ENCODE measurements at regions not wholly inside any gene's neighbourhood (a gene's known extent, or its start where the extent isn't known, plus 50 kb on each side); places are given as distances from the start of the nearest gene placed in this dataset.

DNA sequence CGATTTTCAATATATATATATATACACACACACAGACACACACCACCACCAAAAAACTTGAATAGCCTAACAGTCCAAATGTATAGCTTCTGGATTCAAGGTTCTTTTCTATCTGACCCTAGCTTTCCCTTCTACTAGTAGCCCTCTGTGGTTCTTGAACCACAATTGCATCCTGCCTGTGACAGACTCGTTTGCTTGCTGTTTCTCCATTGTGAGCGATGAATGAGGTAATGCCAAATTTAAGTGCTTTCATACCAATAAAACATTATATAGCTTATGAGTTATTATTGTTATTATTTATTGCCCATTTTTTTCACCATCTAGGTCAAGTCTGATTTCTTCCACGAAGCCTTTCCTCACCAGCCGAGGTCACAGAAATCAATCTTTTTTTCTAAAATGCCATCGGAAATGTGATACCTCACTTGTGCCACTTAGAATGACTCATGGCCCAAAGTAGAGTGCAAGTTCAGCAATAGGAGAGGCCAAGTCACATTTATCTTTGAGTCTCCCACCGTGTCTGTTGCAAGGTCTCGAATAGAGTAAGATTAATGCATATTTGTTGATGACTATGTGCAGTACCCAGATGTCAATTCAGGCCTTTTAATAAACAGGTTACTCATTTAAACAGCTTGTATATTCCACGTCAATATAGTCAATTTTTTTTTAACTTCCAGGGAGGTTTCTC lies 1015.8 kb upstream of the SEL1L start:
- DNase-seq (ENCODE audit: low read depth, low spot score): no peak
- H3K4me1 Mint-ChIP-seq: no peaks in the 10 kb centered on the region
- H3K4me3 Mint-ChIP-seq: no peak overlapping the region
- no peaks in the 10 kb centered on the region for H3K9me3 Mint-ChIP-seq
- TF ChIP-seq, protein P1, sequence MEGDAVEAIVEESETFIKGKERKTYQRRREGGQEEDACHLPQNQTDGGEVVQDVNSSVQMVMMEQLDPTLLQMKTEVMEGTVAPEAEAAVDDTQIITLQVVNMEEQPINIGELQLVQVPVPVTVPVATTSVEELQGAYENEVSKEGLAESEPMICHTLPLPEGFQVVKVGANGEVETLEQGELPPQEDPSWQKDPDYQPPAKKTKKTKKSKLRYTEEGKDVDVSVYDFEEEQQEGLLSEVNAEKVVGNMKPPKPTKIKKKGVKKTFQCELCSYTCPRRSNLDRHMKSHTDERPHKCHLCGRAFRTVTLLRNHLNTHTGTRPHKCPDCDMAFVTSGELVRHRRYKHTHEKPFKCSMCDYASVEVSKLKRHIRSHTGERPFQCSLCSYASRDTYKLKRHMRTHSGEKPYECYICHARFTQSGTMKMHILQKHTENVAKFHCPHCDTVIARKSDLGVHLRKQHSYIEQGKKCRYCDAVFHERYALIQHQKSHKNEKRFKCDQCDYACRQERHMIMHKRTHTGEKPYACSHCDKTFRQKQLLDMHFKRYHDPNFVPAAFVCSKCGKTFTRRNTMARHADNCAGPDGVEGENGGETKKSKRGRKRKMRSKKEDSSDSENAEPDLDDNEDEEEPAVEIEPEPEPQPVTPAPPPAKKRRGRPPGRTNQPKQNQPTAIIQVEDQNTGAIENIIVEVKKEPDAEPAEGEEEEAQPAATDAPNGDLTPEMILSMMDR (conservative IDR thresholded peaks at IDR 0.05): no peak
- H3K36me3 Mint-ChIP-seq (ENCODE audit: low read depth): no peaks in the 10 kb centered on the region
- no peak overlapping the region for H3K27ac Mint-ChIP-seq (ENCODE audit: unreplicated experiment)
- H3K27me3 Mint-ChIP-seq (ENCODE audit: low read depth): no peaks in the 10 kb centered on the region

DNA sequence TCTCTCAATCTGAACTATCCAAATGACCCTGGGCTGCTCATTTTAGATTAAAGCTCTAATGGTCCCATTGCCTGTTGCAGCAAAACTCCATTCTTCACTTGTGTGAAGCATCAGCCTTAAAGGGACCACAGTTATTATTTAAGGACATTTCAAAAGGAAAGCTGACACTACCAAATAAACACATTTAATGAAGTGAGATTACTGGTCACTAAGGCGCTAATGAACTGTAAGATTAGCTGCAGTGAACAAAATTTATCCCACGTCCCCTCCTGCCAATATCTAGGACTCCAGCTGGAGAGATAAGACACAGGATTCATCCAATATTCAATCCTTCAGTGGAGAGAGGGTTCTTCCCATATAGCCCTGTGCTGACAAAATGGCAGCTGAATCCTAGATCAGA lies 1029.2 kb upstream of the SEL1L start:
- no peaks in the 10 kb centered on the region for H3K27me3 Mint-ChIP-seq (ENCODE audit: low read depth)
- TF ChIP-seq, protein P1 (conservative IDR thresholded peaks at IDR 0.05): no peak
- DNase-seq (ENCODE audit: low read depth, low spot score): no peak
- H3K4me3 Mint-ChIP-seq: no peak overlapping the region
- no peaks in the 10 kb centered on the region for H3K4me1 Mint-ChIP-seq
- no peaks in the 10 kb centered on the region for H3K36me3 Mint-ChIP-seq (ENCODE audit: low read depth)
- no peak overlapping the region for H3K27ac Mint-ChIP-seq (ENCODE audit: unreplicated experiment)
- H3K9me3 Mint-ChIP-seq: no peaks in the 10 kb centered on the region

DNA sequence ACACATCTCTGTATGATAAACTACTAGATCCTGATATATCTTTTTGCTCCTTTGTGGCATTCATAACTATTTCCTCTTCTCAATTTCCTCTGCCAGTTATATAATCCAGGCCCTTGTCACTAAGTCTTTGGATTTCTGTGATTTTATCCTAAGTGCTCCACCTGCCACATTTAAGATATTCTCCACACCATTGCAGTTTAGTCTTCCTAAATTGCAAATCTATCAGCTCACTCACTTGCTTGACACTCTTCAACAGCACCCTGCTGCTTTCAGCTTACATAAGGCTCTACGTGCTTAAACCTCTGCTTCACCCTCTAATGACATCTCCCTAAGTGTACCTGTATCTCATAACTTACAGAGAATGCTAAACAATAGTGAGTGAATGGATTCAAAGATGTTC lies 1032.2 kb upstream of the SEL1L start:
- Mint-ChIP-seq H3K27me3 (ENCODE audit: low read depth) (no peaks in the 10 kb centered on the region), H3K4me3 (no peak overlapping the region), H3K9me3 (no peaks in the 10 kb centered on the region), H3K27ac (ENCODE audit: unreplicated experiment) (no peak overlapping the region), H3K4me1 (no peaks in the 10 kb centered on the region), H3K36me3 (ENCODE audit: low read depth) (no peaks in the 10 kb centered on the region)
- TF ChIP-seq, protein P1 (conservative IDR thresholded peaks at IDR 0.05): no peak
- DNase-seq (ENCODE audit: low read depth, low spot score): no peak

DNA sequence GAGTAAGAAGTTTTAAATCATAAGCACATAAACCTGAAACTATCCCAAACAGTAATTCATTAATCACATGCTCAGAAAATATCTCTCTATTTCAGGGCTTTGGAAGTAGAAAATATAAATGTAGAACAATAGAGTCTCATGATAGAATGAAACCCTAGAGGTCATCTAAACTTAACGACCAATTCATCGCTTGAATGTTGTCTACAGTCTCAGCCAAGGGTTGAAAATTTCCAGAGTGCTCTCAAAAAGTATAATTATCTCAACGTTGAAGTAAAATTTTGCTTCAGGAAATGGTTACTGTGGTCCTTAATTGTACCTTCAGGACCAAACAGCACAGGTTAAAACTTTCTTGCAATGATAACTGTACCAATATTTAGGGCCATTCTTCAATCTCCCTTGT lies 1053.6 kb upstream of the SEL1L start:
- H3K9me3 Mint-ChIP-seq: no peaks in the 10 kb centered on the region
- TF ChIP-seq, protein P1 (conservative IDR thresholded peaks at IDR 0.05): no peak
- peaks cover 7% of the 10 kb centered on the region for H3K27me3 Mint-ChIP-seq (ENCODE audit: low read depth)

DNA sequence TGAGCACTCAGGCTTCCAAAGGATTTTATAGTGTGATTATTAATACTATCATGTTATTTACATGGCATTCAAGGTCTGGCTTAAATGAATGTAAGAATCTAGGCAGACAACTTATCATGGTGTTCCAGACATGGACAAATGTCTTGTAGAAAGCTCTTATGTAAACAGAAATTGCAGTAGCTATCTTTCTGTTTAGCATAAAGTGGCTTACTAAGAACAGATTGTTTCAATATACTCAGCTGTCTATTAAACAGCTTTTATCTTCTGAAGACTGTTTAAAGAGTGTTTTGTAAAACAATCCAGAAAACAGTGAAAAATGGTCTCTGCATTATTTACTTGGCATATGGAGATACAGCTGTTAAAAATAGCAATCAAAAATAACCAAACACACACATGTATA lies 1061.8 kb upstream of the SEL1L start:
- no peak overlapping the region for H3K27ac Mint-ChIP-seq (ENCODE audit: unreplicated experiment)
- TF ChIP-seq, protein P1 (conservative IDR thresholded peaks at IDR 0.05): no peak
- H3K4me3 Mint-ChIP-seq: no peak overlapping the region
- peaks cover 8% of the 10 kb centered on the region for H3K9me3 Mint-ChIP-seq
- no peaks in the 10 kb centered on the region for H3K36me3 Mint-ChIP-seq (ENCODE audit: low read depth)
- H3K4me1 Mint-ChIP-seq: no peaks in the 10 kb centered on the region
- peaks cover 5% of the 10 kb centered on the region for H3K27me3 Mint-ChIP-seq (ENCODE audit: low read depth)
- DNase-seq (ENCODE audit: low read depth, low spot score): no peak

More for the DNA sequence above, 1053.6 kb upstream of the SEL1L start:
- no peak overlapping the region for H3K27ac Mint-ChIP-seq (ENCODE audit: unreplicated experiment)
- H3K4me1 Mint-ChIP-seq: no peaks in the 10 kb centered on the region
- H3K4me3 Mint-ChIP-seq: no peak overlapping the region
- H3K36me3 Mint-ChIP-seq (ENCODE audit: low read depth): no peaks in the 10 kb centered on the region
- no peak for DNase-seq (ENCODE audit: low read depth, low spot score)
